H1 (cell line): ENCODE measurements at regions not wholly inside any gene's neighbourhood (a gene's known extent, or its start where the extent isn't known, plus 50 kb on each side); places are given as distances from the start of the nearest gene placed in this dataset.

ENCODE experiments used
- CBX5 ChIP-seq: fragments of 300-800, 300-1000 bp; sonication (generic); IDR thresholded peaks from 2 replicates; pipeline ENCODE4 v1.7.1; 2016; ENCODE audit warnings: antibody characterized with exemption, low read length, low read depth
- KDM5A ChIP-seq: fragments of 200-600 bp; IDR thresholded peaks from 2 replicates; pipeline ENCODE4 v1.7.1; 2012; ENCODE audit warnings: mild to moderate bottlenecking, low read length, inconsistent platforms, mixed read lengths
- YY1 ChIP-seq: IDR thresholded peaks from 2 replicates; pipeline ENCODE4 v1.6.1; 2011; ENCODE audit warnings: low read depth, mild to moderate bottlenecking, low read length
- ZNF274 ChIP-seq: IDR thresholded peaks from 2 replicates; pipeline ENCODE4 v1.7.0; 2012; ENCODE audit warnings: low read length, borderline replicate concordance; ENCODE audit errors: extremely low read depth
- TF ChIP-seq, protein P1 (sequence below), 3 experiments: IDR thresholded peaks; 1 replicate in 2 of 3; 2 replicates in 1 of 3; pipeline versions ENCODE4 v1.5.1 to v1.6.1; 2011; ENCODE audit warnings: low read length in 3 of 3, mild to moderate bottlenecking in 3 of 3, inconsistent platforms in 2 of 3, low read depth in 1 of 3, moderate library complexity in 1 of 3; ENCODE audit not compliant: insufficient read depth in 1 of 3; ENCODE audit errors: control extremely low read depth in 1 of 3

DNA sequence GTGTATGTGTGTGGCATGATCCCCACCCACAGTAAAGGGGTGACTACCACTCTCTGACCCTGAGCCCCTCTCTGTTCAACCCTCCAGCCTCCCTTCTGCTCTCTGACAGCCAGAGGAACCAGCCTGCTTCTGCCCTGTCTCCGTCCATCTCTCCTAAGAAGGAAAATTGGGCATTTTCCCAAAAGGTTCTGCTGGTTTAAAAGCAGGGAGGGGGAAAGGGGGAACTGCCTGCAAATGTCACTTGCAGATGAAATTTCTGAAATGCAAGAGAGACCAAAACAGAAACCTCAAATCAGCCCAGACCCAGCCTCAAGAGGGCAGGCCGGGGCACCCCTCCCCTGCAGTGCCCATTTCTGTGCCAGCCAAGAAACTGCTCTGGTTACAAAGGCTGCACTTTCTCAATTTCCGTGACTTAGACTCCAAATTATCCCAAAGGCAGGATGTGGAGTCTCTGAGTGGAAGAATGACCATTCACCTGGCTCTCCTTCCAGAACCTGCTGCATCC lies 197.9 kb downstream of the RBFOX3 start (continued):
- TF ChIP-seq, protein P1, sequence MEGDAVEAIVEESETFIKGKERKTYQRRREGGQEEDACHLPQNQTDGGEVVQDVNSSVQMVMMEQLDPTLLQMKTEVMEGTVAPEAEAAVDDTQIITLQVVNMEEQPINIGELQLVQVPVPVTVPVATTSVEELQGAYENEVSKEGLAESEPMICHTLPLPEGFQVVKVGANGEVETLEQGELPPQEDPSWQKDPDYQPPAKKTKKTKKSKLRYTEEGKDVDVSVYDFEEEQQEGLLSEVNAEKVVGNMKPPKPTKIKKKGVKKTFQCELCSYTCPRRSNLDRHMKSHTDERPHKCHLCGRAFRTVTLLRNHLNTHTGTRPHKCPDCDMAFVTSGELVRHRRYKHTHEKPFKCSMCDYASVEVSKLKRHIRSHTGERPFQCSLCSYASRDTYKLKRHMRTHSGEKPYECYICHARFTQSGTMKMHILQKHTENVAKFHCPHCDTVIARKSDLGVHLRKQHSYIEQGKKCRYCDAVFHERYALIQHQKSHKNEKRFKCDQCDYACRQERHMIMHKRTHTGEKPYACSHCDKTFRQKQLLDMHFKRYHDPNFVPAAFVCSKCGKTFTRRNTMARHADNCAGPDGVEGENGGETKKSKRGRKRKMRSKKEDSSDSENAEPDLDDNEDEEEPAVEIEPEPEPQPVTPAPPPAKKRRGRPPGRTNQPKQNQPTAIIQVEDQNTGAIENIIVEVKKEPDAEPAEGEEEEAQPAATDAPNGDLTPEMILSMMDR (IDR thresholded peaks at IDR 0.05; ENCODE audit: control extremely low read depth in 1 of 3, insufficient read depth in 1 of 3, low read depth in 1 of 3, low read length in 3 of 3) = no peak
- TF ChIP-seq YY1 (no peak), ZNF274 (no peak), KDM5A (no peak), CBX5 (no peak)
- TF ChIP-seq, all 59 proteins: peak for 0
